Endothelial cell of umbilical vein (primary cell): ENCODE measurements at regions not wholly inside any gene's neighbourhood (a gene's known extent, or its start where the extent isn't known, plus 50 kb on each side); places are given as distances from the start of the nearest gene placed in this dataset.

ENCODE experiments used
- BruUV-seq: library from RNA; stranded (reverse); fragments of 400-500 nt; replicated peaks from 2 replicates; lab custom pipeline; 2021; lab: Mats Ljungman, UMichigan
- CTCF ChIA-PET: fragments of 300-600, 350-600 bp; sonication (Branson Sonifier 250); formaldehyde crosslinking; loops from one replicate; lab custom pipeline; 2021; ENCODE audit warnings: antibody characterized with exemption, inconsistent platforms; lab: Charles Lee
- POLR2A ChIA-PET: fragments of 300-600, 350-600 bp; sonication (Branson Sonifier 250); formaldehyde crosslinking; loops from one replicate; lab custom pipeline; 2021; ENCODE audit warnings: antibody characterized with exemption, inconsistent platforms; lab: Charles Lee
- DNase-seq: peaks from one replicate; pipeline ENCODE4 v3.0.0-alpha.2; 2011; ENCODE audit warnings: low read depth, low spot score
- FAIRE-seq: peaks from 2 replicates; lab custom pipeline; 2011; peaks lifted over from hg19 to GRCh38; lab: Jason Lieb, UNC
- H2AFZ ChIP-seq: 2 replicates; pipeline ENCODE4 v1.6.0; 2012; ENCODE audit warnings: low read depth, low read length, control low read depth, inconsistent platforms
- H3K27ac ChIP-seq: 2 replicates; pipeline ENCODE4 v1.5.1; 2011; ENCODE audit warnings: low read depth, mild to moderate bottlenecking, control low read depth, low read length, moderate library complexity; ENCODE audit not compliant: insufficient read depth
- H3K27me3 ChIP-seq, 2 experiments: 2 replicates each; pipeline versions ENCODE4 v1.6.0 to v1.6.1; 2011; ENCODE audit warnings: low read length in 2 of 2, mixed read lengths in 1 of 2; ENCODE audit not compliant: control insufficient read depth in 2 of 2, insufficient read depth in 2 of 2
- H3K36me3 ChIP-seq, 2 experiments: 2 replicates in 1 of 2; 3 replicates in 1 of 2; pipeline ENCODE4 v1.5.1; 2011; ENCODE audit warnings: low read length in 2 of 2, mild to moderate bottlenecking in 1 of 2, moderate library complexity in 1 of 2; ENCODE audit not compliant: control insufficient read depth in 2 of 2, insufficient read depth in 2 of 2; ENCODE audit errors: extremely low read depth in 1 of 2
- H3K4me1 ChIP-seq: 3 replicates; pipeline ENCODE4 v1.5.1; 2011; ENCODE audit warnings: mild to moderate bottlenecking, low read length; ENCODE audit not compliant: control insufficient read depth, insufficient read depth; ENCODE audit errors: extremely low read depth
- H3K4me2 ChIP-seq: 2 replicates; pipeline ENCODE4 v1.6.1; 2011; ENCODE audit warnings: low read length, control low read depth, mixed read lengths; ENCODE audit not compliant: insufficient read depth
- H3K4me3 ChIP-seq, 3 experiments: fragments of 200-600 bp in 1 of 3; sonication (generic), shearing (Covaris generic) in 1 of 3; replicated peaks in 1 of 3; 2 replicates each; pipeline ENCODE4 v1.5.1; 2011 to 2016; ENCODE audit warnings: control low read depth in 3 of 3, low read length in 3 of 3, mild to moderate bottlenecking in 2 of 3, inconsistent platforms in 1 of 3, low read depth in 1 of 3, moderate library complexity in 1 of 3; ENCODE audit not compliant: insufficient read depth in 1 of 3
- H3K79me2 ChIP-seq: 2 replicates; pipeline ENCODE4 v1.6.0; 2012; ENCODE audit warnings: low read length, inconsistent platforms; ENCODE audit not compliant: control insufficient read depth, insufficient read depth
- H3K9ac ChIP-seq: replicated peaks from 2 replicates; pipeline ENCODE3; 2011; ENCODE audit warnings: low read length, control low read depth; ENCODE audit not compliant: insufficient read depth; ENCODE audit errors: extremely low read depth
- H3K9me1 ChIP-seq: replicated peaks from 3 replicates; pipeline ENCODE4 v1.6.0; 2011; ENCODE audit warnings: mild to moderate bottlenecking, low read length; ENCODE audit not compliant: control insufficient read depth, insufficient read depth; ENCODE audit errors: extremely low read depth
- H3K9me3 ChIP-seq: replicated peaks from 2 replicates; pipeline ENCODE4 v1.5.1; 2012; ENCODE audit warnings: low read length, inconsistent platforms; ENCODE audit not compliant: control insufficient read depth, insufficient read depth
- H4K20me1 ChIP-seq: replicated peaks from 2 replicates; pipeline ENCODE3; 2011; ENCODE audit warnings: mild to moderate bottlenecking, low read length; ENCODE audit not compliant: control insufficient read depth, insufficient read depth; ENCODE audit errors: extremely low read depth
- MAX ChIP-seq: IDR thresholded peaks from 2 replicates; pipeline ENCODE4 v1.6.1; 2011; ENCODE audit not compliant: insufficient read depth, insufficient read length
- MYC ChIP-seq: IDR thresholded peaks from one replicate; pipeline ENCODE4 v1.6.1; 2011; ENCODE audit warnings: mild to moderate bottlenecking, low read depth, low read length
- POLR2A ChIP-seq: IDR thresholded peaks from 2 replicates; pipeline ENCODE4 v1.6.1; 2012; ENCODE audit warnings: low read depth, mild to moderate bottlenecking, control low read depth, low read length
- POLR2AphosphoS5 ChIP-seq: IDR thresholded peaks from 2 replicates; pipeline ENCODE4 v1.6.1; 2012; ENCODE audit warnings: low read depth, mild to moderate bottlenecking, control low read depth, low read length, moderate library complexity; ENCODE audit not compliant: insufficient read depth
- dilution Hi-C: fragments of 300-500 bp; cut with MboI; formaldehyde crosslinking; loops from one replicate; pipeline ENCODE4 v1.15.0; 2019; ENCODE audit warnings: low sequenced_read_pairs; ENCODE audit not compliant: extremely low pct_ligation_motif_present
- intact Hi-C: fragments of 100-400 bp; cut with micrococcal nuclease; formaldehyde crosslinking; loops from one replicate; pipeline ENCODE4 v1.10.0; 2022
- TF ChIP-seq, protein P1 (sequence below), 2 donors: IDR thresholded peaks; 1 replicate in 1 of 2; 2 replicates in 1 of 2; pipeline ENCODE4 v1.5.1; 2011; ENCODE audit warnings: low read length in 2 of 2, mild to moderate bottlenecking in 2 of 2, moderate library complexity in 2 of 2, control low read depth in 1 of 2, inconsistent platforms in 1 of 2, low read depth in 1 of 2; ENCODE audit not compliant: insufficient read depth in 1 of 2; ENCODE audit errors: extremely low read depth in 1 of 2

- ChIA-PET CTCF (no interaction called here), POLR2A (no interaction called here)
- Histone ChIP-seq H2AFZ (no peak overlapping the region), H3K27ac (no peak overlapping the region), H3K9ac (no peak overlapping the region), H3K4me2 (peak overlapping the region; percentile 47), H3K9me1 (no peaks in the 10 kb centered on the region), H3K36me3 (no peaks in the 10 kb centered on the region), H4K20me1 (no peaks in the 10 kb centered on the region), H3K79me2 (no peaks in the 10 kb centered on the region), H3K9me3 (no peaks in the 10 kb centered on the region), H3K27me3 (peaks cover 12 to 30% of the 10 kb centered on the region in 2 experiments), H3K4me3 (peak overlapping the region in 2 of 3 experiments; percentile 17 to 32), H3K4me1 (no peaks in the 10 kb centered on the region)
- DNase-seq (no peak), FAIRE-seq (no peak)
- no TSS peak for BruUV-seq
- intact Hi-C loops, result no loop called here
- dilution Hi-C loops, result no loop called here
- TF ChIP-seq POLR2A (no peak), MYC (no peak), POLR2AphosphoS5 (no peak), MAX (no peak)
- TF ChIP-seq, protein P1, sequence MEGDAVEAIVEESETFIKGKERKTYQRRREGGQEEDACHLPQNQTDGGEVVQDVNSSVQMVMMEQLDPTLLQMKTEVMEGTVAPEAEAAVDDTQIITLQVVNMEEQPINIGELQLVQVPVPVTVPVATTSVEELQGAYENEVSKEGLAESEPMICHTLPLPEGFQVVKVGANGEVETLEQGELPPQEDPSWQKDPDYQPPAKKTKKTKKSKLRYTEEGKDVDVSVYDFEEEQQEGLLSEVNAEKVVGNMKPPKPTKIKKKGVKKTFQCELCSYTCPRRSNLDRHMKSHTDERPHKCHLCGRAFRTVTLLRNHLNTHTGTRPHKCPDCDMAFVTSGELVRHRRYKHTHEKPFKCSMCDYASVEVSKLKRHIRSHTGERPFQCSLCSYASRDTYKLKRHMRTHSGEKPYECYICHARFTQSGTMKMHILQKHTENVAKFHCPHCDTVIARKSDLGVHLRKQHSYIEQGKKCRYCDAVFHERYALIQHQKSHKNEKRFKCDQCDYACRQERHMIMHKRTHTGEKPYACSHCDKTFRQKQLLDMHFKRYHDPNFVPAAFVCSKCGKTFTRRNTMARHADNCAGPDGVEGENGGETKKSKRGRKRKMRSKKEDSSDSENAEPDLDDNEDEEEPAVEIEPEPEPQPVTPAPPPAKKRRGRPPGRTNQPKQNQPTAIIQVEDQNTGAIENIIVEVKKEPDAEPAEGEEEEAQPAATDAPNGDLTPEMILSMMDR (IDR thresholded peaks at IDR 0.05; ENCODE audit: extremely low read depth in 1 of 2, insufficient read depth in 1 of 2, low read depth in 1 of 2, low read length in 2 of 2), result no peak
Measured at GRCh38 chr4:180058691-180059215, 2184.4 kb upstream of the TENM3 start.
